OCI-LY1 (cell line): ENCODE measurements at regions not wholly inside any gene's neighbourhood (a gene's known extent, or its start where the extent isn't known, plus 50 kb on each side); places are given as distances from the start of the nearest gene placed in this dataset.

Source experiments
- H2AFZ ChIP-seq: fragments of 200-600 bp; sonication (generic), shearing (Covaris generic); 2 replicates; pipeline ENCODE4 v1.6.0; 2014; ENCODE audit warnings: antibody characterized with exemption, mild to moderate bottlenecking, low read length
- H3F3A ChIP-seq: fragments of 200-600 bp; sonication (generic), shearing (Covaris generic); 2 replicates; pipeline ENCODE4 v1.6.0; 2014; ENCODE audit warnings: mild to moderate bottlenecking, antibody characterized with exemption, low read length, moderate library complexity; ENCODE audit not compliant: insufficient read depth
- H3K27ac ChIP-seq: fragments of 200-600 bp; sonication (generic); 2 replicates; pipeline ENCODE4 v1.5.1; 2014; ENCODE audit warnings: low read length, mixed run types, mild to moderate bottlenecking, low read depth; ENCODE audit not compliant: poor library complexity, severe bottlenecking
- H3K27me3 ChIP-seq: fragments of 200-600 bp; sonication (generic); 2 replicates; pipeline ENCODE4 v1.6.0; 2014; ENCODE audit warnings: antibody characterized with exemption, mild to moderate bottlenecking, low read length, moderate library complexity; ENCODE audit not compliant: insufficient read depth
- H3K36me3 ChIP-seq: fragments of 200-600 bp; sonication (generic); 2 replicates; pipeline ENCODE4 v1.6.1; 2014; ENCODE audit warnings: mild to moderate bottlenecking, antibody characterized with exemption, low read length, moderate library complexity, mixed read lengths; ENCODE audit not compliant: insufficient read depth
- H3K4me1 ChIP-seq: fragments of 200-600 bp; sonication (generic); 2 replicates; pipeline ENCODE4 v1.5.1; 2014; ENCODE audit warnings: mild to moderate bottlenecking, low read length, moderate library complexity; ENCODE audit not compliant: insufficient read depth, severe bottlenecking
- H3K4me2 ChIP-seq: fragments of 200-600 bp; sonication (generic), shearing (Covaris generic); 2 replicates; pipeline ENCODE4 v1.6.1; 2014; ENCODE audit warnings: low read length
- H3K4me3 ChIP-seq: fragments of 200-600 bp; sonication (generic); 2 replicates; pipeline ENCODE4 v1.5.1; 2014; ENCODE audit warnings: low read length, low read depth, mild to moderate bottlenecking, mixed read lengths; ENCODE audit not compliant: poor library complexity, severe bottlenecking
- H3K79me2 ChIP-seq: fragments of 200-600 bp; shearing (Covaris generic); 2 replicates; pipeline ENCODE4 v1.6.1; 2016; ENCODE audit warnings: mixed run types, low read length, mixed read lengths; ENCODE audit not compliant: insufficient read depth
- H3K9ac ChIP-seq: fragments of 200-600 bp; sonication (generic), shearing (Covaris generic); 2 replicates; pipeline ENCODE4 v1.6.1; 2014; ENCODE audit warnings: mild to moderate bottlenecking, low read length, mixed read lengths
- H3K9me2 ChIP-seq: fragments of 200-600 bp; sonication (generic), shearing (Covaris generic); 2 replicates; pipeline ENCODE4 v1.6.1; 2014; ENCODE audit warnings: low read depth, mild to moderate bottlenecking, low read length, mixed read lengths
- H3K9me3 ChIP-seq: fragments of 200-600 bp; shearing (Covaris generic); 2 replicates; pipeline ENCODE4 v1.6.1; 2014; ENCODE audit warnings: low read length, mixed read lengths
- H4K20me1 ChIP-seq: fragments of 200-600 bp; sonication (generic), shearing (Covaris generic); 2 replicates; pipeline ENCODE4 v1.6.0; 2016; ENCODE audit warnings: mild to moderate bottlenecking, low read length; ENCODE audit not compliant: insufficient read depth
- EZH2 ChIP-seq: fragments of 200-600 bp; sonication (generic), shearing (Covaris generic); IDR thresholded peaks from 2 replicates; pipeline ENCODE4 v1.8.0; 2017; ENCODE audit warnings: borderline replicate concordance, mixed run types, mild to moderate bottlenecking, antibody characterized with exemption, low read length, moderate library complexity, mixed read lengths
- TF ChIP-seq, protein P1 (sequence below): fragments of 200-600 bp; sonication (generic), shearing (Covaris generic); IDR thresholded peaks from 2 replicates; pipeline ENCODE4 v1.5.1; 2017; ENCODE audit warnings: mild to moderate bottlenecking, antibody characterized with exemption, low read length, moderate library complexity, mixed read lengths

GRCh38 chr2:35522450-35522849, 833.1 kb upstream of the CRIM1 start:
- Histone ChIP-seq H3K27me3 (no peaks in the 10 kb centered on the region), H3K9me2 (no peaks in the 10 kb centered on the region), H3K9ac (no peak overlapping the region), H2AFZ (no peak overlapping the region), H3K4me2 (no peak overlapping the region), H3K36me3 (no peaks in the 10 kb centered on the region), H3F3A (no peaks in the 10 kb centered on the region), H3K4me3 (no peak overlapping the region), H3K27ac (no peak overlapping the region), H3K4me1 (no peaks in the 10 kb centered on the region), H3K79me2 (no peaks in the 10 kb centered on the region), H4K20me1 (no peaks in the 10 kb centered on the region), H3K9me3 (no peaks in the 10 kb centered on the region)
- TF ChIP-seq, protein P1, sequence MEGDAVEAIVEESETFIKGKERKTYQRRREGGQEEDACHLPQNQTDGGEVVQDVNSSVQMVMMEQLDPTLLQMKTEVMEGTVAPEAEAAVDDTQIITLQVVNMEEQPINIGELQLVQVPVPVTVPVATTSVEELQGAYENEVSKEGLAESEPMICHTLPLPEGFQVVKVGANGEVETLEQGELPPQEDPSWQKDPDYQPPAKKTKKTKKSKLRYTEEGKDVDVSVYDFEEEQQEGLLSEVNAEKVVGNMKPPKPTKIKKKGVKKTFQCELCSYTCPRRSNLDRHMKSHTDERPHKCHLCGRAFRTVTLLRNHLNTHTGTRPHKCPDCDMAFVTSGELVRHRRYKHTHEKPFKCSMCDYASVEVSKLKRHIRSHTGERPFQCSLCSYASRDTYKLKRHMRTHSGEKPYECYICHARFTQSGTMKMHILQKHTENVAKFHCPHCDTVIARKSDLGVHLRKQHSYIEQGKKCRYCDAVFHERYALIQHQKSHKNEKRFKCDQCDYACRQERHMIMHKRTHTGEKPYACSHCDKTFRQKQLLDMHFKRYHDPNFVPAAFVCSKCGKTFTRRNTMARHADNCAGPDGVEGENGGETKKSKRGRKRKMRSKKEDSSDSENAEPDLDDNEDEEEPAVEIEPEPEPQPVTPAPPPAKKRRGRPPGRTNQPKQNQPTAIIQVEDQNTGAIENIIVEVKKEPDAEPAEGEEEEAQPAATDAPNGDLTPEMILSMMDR, result no peak
- no peak for TF ChIP-seq EZH2

DNA sequence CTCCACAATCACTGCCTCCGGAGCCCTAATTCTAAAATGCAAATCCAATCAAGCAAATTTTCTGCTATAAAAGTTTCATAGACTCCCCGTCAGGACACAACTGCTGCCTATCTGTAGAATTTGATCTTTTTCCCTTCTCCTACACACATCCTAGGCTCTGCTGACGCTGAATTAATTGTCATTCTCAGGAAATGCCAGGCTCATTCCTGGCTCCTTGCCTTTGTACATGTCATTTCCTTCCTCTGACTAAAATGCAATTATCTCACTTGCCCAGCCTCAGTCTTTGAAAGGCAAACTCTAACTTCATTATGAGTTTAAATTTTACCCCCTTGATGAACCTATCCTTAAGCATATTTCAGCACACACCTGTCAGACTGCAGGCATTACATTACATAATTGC, 844.9 kb upstream of the CRIM1 start:
- Histone ChIP-seq H3K36me3 (no peaks in the 10 kb centered on the region), H3K9ac (no peak overlapping the region)

DNA sequence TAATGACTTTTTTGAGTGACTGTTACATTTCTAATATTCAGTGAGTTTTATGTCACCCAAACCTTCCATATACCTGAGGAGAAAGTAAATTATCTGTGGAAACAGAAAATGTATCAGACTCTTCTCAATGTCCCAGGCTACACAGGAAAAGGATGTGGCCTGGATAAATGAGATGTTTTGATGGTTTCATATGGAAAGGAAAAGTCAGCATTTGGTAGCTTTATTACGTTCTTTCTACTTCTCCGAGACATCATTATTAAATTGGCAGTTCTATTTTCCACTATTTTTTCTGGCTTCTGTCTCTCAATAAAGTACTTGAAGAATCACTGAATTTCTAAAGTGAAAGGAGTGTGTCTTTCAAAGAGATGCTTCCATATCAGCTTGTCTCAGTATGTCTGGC, 847.0 kb upstream of the CRIM1 start:
- no peak overlapping the region for H2AFZ ChIP-seq
- TF ChIP-seq EZH2, result no peak
- TF ChIP-seq, protein P1, result no peak
- no peaks in the 10 kb centered on the region for H3K27me3 ChIP-seq
- H3K9ac ChIP-seq, result no peak overlapping the region
- no peaks in the 10 kb centered on the region for H3F3A ChIP-seq
- H3K36me3 ChIP-seq, result no peaks in the 10 kb centered on the region
- H3K4me3 ChIP-seq, result no peak overlapping the region
- H3K9me2 ChIP-seq, result no peaks in the 10 kb centered on the region
- no peaks in the 10 kb centered on the region for H3K4me1 ChIP-seq
- no peak overlapping the region for H3K27ac ChIP-seq
- no peaks in the 10 kb centered on the region for H4K20me1 ChIP-seq
- no peaks in the 10 kb centered on the region for H3K9me3 ChIP-seq
- H3K4me2 ChIP-seq, result no peak overlapping the region
- no peaks in the 10 kb centered on the region for H3K79me2 ChIP-seq

More for the DNA sequence above, 844.9 kb upstream of the CRIM1 start:
- TF ChIP-seq, protein P1, result no peak
- no peak for TF ChIP-seq EZH2
- Histone ChIP-seq H3K4me1 (no peaks in the 10 kb centered on the region), H4K20me1 (no peaks in the 10 kb centered on the region), H3F3A (no peaks in the 10 kb centered on the region), H3K79me2 (no peaks in the 10 kb centered on the region), H3K27me3 (no peaks in the 10 kb centered on the region), H3K4me3 (no peak overlapping the region), H3K9me3 (no peaks in the 10 kb centered on the region), H3K27ac (no peak overlapping the region), H3K4me2 (no peak overlapping the region), H2AFZ (no peak overlapping the region), H3K9me2 (no peaks in the 10 kb centered on the region)
